ENCODE measurements at regions not wholly inside any gene's neighbourhood (a gene's known extent, or its start where the extent isn't known, plus 50 kb on each side); places are given as distances from the start of the nearest gene placed in this dataset.

DNA sequence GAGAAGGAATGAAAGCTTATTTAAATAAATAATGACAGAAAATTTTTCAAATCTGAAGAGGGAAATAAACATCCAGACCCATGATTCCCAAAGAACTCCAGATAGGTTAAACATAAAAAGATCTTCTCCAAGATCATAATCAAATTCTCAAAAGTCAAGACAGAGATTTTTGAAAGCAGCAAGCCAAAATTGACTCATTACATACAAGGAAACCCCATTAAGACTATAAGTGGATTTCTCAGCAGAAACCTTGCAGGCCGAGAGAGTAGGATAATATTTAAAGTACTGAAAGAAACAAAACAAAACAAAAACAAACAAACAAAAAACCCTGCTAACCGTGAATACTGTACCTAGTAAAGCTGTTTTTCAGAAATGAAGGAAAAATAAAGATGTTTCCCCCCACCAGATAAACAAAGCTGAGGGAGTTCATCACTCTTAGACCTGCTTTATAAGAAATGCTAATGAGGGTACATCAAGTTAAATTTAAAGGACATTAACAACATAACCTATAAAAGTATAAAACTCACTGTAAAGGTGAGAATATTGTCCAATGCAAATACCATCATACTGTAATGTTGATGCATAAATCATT, 412.2 kb downstream of the INSC start:
- Histone ChIP-seq H3K4me1 (no peaks in the 10 kb centered on the region), H3K36me3 (no peaks in the 10 kb centered on the region), H3K27me3 (no peaks in the 10 kb centered on the region), H3K9me3 (peaks cover 0 to 14% (median 5%) of the 10 kb centered on the region in 4 donors), H3K27ac (no peak overlapping the region), H3K4me3 (no peak overlapping the region)
- WGBS, 2 donors, result 69 to 89% methylated on average over 2 of the region's 2 CpGs
- intact Hi-C loops (cut with DNase I), result no loop called here
- TF ChIP-seq EP300 (IDR thresholded peaks at IDR 0.05) (no peak), POLR2A (IDR thresholded peaks at IDR 0.05) (no peak), POLR2AphosphoS5 (IDR thresholded peaks at IDR 0.05) (no peak), CTCF (IDR thresholded peaks at IDR 0.05) (no peak)
- DNase-seq, result no peak

DNA sequence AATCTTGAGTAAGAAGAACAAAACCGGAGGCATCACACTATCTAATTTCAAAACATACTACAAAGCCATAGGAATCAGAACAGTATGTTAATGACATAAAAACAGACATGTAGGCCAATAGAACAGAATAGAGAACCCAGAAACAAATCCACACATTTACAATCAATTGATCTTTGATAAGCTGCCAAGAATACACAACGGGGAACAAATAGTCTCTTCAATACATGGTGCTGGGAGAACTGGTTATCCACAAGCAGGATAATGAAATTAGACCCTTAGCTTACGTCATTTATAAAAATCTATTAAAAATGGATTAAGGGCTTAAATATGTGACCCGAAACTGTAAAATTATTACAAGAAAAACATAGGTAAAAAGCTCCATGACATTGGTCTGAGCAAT, 417.7 kb downstream of the INSC start:
- H3K36me3 ChIP-seq, result no peaks in the 10 kb centered on the region
- WGBS, 2 donors, result 89% methylated on average over 4 of the region's 4 CpGs
- no peaks in the 10 kb centered on the region for H3K27me3 ChIP-seq
- DNase-seq, result no peak
- intact Hi-C loops (cut with DNase I), result no loop called here
- no peak overlapping the region for H3K4me3 ChIP-seq
- TF ChIP-seq CTCF (IDR thresholded peaks at IDR 0.05), result no peak
- no peak for TF ChIP-seq POLR2AphosphoS5 (IDR thresholded peaks at IDR 0.05)
- TF ChIP-seq POLR2A (IDR thresholded peaks at IDR 0.05), result no peak
- no peak for TF ChIP-seq EP300 (IDR thresholded peaks at IDR 0.05)
- peaks cover 0 to 4% (median 0%) of the 10 kb centered on the region in 4 donors for H3K9me3 ChIP-seq
- no peak overlapping the region for H3K27ac ChIP-seq
- no peaks in the 10 kb centered on the region for H3K4me1 ChIP-seq

GRCh38 chr11:15534266-15534665, 419.5 kb downstream of the INSC start:
- peaks cover 0 to 2% (median 0%) of the 10 kb centered on the region in 4 donors for H3K9me3 ChIP-seq
- no peaks in the 10 kb centered on the region for H3K36me3 ChIP-seq
- no peaks in the 10 kb centered on the region for H3K27me3 ChIP-seq
- no peaks in the 10 kb centered on the region for H3K4me1 ChIP-seq
- DNase-seq, result no peak
- no peak overlapping the region for H3K4me3 ChIP-seq
- TF ChIP-seq POLR2AphosphoS5 (IDR thresholded peaks at IDR 0.05), result no peak
- no peak for TF ChIP-seq EP300 (IDR thresholded peaks at IDR 0.05)
- TF ChIP-seq CTCF (IDR thresholded peaks at IDR 0.05), result no peak
- no peak for TF ChIP-seq POLR2A (IDR thresholded peaks at IDR 0.05)
- 78 to 85% methylated on average over 2 of the region's 2 CpGs for WGBS, 2 donors
- intact Hi-C loops (cut with DNase I), result no loop called here
- no peak overlapping the region for H3K27ac ChIP-seq

- H3K36me3 ChIP-seq, result no peaks in the 10 kb centered on the region
- H3K27ac ChIP-seq, result no peak overlapping the region
- no peaks in the 10 kb centered on the region for H3K27me3 ChIP-seq
- peaks cover 0 to 2% (median 0%) of the 10 kb centered on the region in 4 donors for H3K9me3 ChIP-seq
- 90 to 92% methylated on average over 7 of the region's 7 CpGs for WGBS, 2 donors
- TF ChIP-seq CTCF (IDR thresholded peaks at IDR 0.05) (no peak), POLR2AphosphoS5 (IDR thresholded peaks at IDR 0.05) (no peak), POLR2A (IDR thresholded peaks at IDR 0.05) (no peak), EP300 (IDR thresholded peaks at IDR 0.05) (no peak)
- no peak overlapping the region for H3K4me3 ChIP-seq
- no peak for DNase-seq
- no peaks in the 10 kb centered on the region for H3K4me1 ChIP-seq
- intact Hi-C loops (cut with DNase I), result no loop called here
Measured at GRCh38 chr11:15535414-15535813, 420.7 kb downstream of the INSC start.

DNA sequence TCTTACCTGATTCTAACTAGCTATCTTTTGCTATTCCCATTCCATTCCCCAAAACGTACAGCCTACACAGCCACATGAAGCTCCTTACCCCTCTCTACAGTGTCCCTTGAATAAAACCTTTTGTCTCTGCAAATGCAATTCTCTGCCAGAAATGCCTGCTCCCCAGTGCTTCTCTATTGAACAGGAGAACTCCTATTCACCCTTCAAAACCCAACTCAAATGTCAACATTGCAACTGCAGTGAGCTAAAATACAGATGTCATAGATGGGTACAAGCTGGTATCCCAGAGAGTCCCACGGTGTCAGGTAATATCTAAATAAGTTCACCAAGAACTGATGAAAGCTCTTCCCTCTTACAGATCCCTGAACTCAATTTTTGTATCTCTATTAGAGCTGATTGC, 421.7 kb downstream of the INSC start:
- Histone ChIP-seq H3K27me3 (no peaks in the 10 kb centered on the region), H3K4me3 (no peak overlapping the region), H3K27ac (no peak overlapping the region), H3K36me3 (no peaks in the 10 kb centered on the region), H3K9me3 (no peaks in the 10 kb centered on the region), H3K4me1 (no peaks in the 10 kb centered on the region)
- no peak for TF ChIP-seq POLR2A (IDR thresholded peaks at IDR 0.05)
- TF ChIP-seq CTCF (IDR thresholded peaks at IDR 0.05), result no peak
- TF ChIP-seq EP300 (IDR thresholded peaks at IDR 0.05), result no peak
- intact Hi-C loops (cut with DNase I), result no loop called here
- 70 to 84% methylated on average over 2 of the region's 2 CpGs for WGBS, 2 donors
- DNase-seq, result no peak
